ENCODE measurements at regions not wholly inside any gene's neighbourhood (a gene's known extent, or its start where the extent isn't known, plus 50 kb on each side); places are given as distances from the start of the nearest gene placed in this dataset.

DNA sequence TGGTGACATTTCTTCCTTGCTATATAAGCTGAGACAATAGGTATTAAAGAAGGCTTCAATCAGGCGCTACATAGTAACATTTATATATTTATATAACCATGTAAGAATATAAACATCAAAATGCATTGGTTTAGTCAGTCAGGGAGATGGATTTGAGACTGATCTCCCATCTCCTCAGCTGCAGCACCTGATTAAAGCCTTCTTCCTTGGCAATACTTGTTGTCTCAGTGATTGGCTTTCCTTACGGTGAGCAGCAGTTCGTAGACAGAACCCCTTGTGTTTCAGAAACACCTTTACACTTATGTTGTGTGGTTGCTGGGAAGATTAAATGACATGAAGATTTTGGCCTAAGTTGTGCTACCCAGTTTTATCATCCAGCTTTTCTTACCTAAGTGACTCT lies 323.3 kb upstream of the DUSP10 start:
- CTCF ChIA-PET, result no interaction called here
- no peak overlapping the region for H3K27ac Mint-ChIP-seq (ENCODE audit: unreplicated experiment)
- intact Hi-C loops (cut with micrococcal nuclease; ENCODE audit: unreplicated experiment), result no loop called here

DNA sequence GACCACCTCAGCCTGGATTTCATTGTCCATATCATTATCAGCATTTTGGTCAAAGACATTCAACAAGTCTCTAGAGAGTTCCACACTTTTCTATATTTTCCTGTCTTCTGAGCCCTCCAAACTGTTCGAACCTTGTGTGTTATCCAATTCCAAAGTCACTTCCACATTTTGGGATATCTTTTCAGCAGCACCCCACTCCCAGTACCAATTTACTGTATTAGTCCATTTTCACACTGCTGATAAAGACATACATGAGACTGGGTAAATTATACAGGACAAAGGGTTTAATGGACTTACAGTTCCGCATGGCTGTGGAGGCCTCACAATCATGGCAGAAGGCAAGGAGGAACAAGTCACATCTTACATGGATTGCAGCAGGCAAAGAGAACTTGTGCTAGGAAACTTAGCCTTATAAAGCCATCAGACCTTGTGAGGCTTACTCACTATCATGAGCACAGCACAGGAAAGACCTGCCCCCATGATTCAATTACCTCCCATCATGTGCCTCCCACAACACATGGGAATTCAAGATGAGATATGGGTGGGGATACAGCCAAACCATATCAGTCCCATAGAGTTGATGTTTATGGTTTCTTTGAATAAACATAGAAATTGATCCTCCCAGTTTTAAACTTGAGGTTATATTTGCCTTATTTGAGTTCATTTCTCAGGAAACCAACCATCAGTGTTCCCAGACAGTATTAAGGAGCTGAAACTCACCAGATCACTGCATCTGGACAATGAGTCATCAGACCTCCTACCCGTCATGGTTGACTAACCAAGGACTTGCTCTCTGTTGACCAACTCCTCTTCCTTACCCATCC lies 322.7 kb upstream of the DUSP10 start:
- H3K27ac Mint-ChIP-seq (ENCODE audit: unreplicated experiment), result no peak overlapping the region
- H3K9me3 Mint-ChIP-seq (ENCODE audit: unreplicated experiment), result peaks cover 14% of the 10 kb centered on the region
- BruUV-seq (replicated peaks), result no TSS peak
- Histone ChIP-seq H3K27me3 (replicated peaks; ENCODE audit: control insufficient read depth, insufficient read depth, low read length) (no peaks in the 10 kb centered on the region), H3K9me3 (no peaks in the 10 kb centered on the region), H3K36me3 (ENCODE audit: control insufficient read depth, insufficient read depth, low read length) (no peaks in the 10 kb centered on the region), H3K4me3 (ENCODE audit: low read depth, low read length) (no peak overlapping the region), H3K4me1 (0 out of 2 replicates have a peak, but pooled peaks cover 7% of the 10 kb centered on the region)
- TF ChIP-seq, protein P1, sequence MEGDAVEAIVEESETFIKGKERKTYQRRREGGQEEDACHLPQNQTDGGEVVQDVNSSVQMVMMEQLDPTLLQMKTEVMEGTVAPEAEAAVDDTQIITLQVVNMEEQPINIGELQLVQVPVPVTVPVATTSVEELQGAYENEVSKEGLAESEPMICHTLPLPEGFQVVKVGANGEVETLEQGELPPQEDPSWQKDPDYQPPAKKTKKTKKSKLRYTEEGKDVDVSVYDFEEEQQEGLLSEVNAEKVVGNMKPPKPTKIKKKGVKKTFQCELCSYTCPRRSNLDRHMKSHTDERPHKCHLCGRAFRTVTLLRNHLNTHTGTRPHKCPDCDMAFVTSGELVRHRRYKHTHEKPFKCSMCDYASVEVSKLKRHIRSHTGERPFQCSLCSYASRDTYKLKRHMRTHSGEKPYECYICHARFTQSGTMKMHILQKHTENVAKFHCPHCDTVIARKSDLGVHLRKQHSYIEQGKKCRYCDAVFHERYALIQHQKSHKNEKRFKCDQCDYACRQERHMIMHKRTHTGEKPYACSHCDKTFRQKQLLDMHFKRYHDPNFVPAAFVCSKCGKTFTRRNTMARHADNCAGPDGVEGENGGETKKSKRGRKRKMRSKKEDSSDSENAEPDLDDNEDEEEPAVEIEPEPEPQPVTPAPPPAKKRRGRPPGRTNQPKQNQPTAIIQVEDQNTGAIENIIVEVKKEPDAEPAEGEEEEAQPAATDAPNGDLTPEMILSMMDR (IDR thresholded peaks at IDR 0.05; ENCODE audit: insufficient read depth in 1 of 2, low read depth in 1 of 2, low read length in 1 of 2, severe bottlenecking in 1 of 2, unreplicated experiment in 1 of 2), result no peak
- CTCF ChIA-PET, result no interaction called here
- POLR2A ChIA-PET, result no interaction called here
- no peaks in the 10 kb centered on the region for H3K36me3 Mint-ChIP-seq (ENCODE audit: insufficient read depth, unreplicated experiment)
- intact Hi-C loops (cut with micrococcal nuclease; ENCODE audit: unreplicated experiment), result no loop called here
- no peak for DNase-seq
- H3K4me3 Mint-ChIP-seq (ENCODE audit: unreplicated experiment), result no peak overlapping the region
- no peaks in the 10 kb centered on the region for H3K27me3 Mint-ChIP-seq (ENCODE audit: insufficient read depth, unreplicated experiment)
- H3K4me1 Mint-ChIP-seq (ENCODE audit: low read depth, unreplicated experiment), result no peaks in the 10 kb centered on the region

More for the DNA sequence above, 323.3 kb upstream of the DUSP10 start:
- Histone ChIP-seq H3K4me3 (ENCODE audit: low read depth, low read length) (no peak overlapping the region), H3K27me3 (replicated peaks; ENCODE audit: control insufficient read depth, insufficient read depth, low read length) (no peaks in the 10 kb centered on the region), H3K9me3 (no peaks in the 10 kb centered on the region), H3K4me1 (0 out of 2 replicates have a peak, but pooled peaks cover 7% of the 10 kb centered on the region), H3K36me3 (ENCODE audit: control insufficient read depth, insufficient read depth, low read length) (no peaks in the 10 kb centered on the region)
- H3K4me1 Mint-ChIP-seq (ENCODE audit: low read depth, unreplicated experiment), result no peaks in the 10 kb centered on the region
- BruUV-seq (replicated peaks), result no TSS peak
- TF ChIP-seq, protein P1 (IDR thresholded peaks at IDR 0.05; ENCODE audit: insufficient read depth in 1 of 2, low read depth in 1 of 2, low read length in 1 of 2, severe bottlenecking in 1 of 2, unreplicated experiment in 1 of 2), result no peak
- H3K36me3 Mint-ChIP-seq (ENCODE audit: insufficient read depth, unreplicated experiment), result no peaks in the 10 kb centered on the region
- H3K27me3 Mint-ChIP-seq (ENCODE audit: insufficient read depth, unreplicated experiment), result no peaks in the 10 kb centered on the region
- H3K9me3 Mint-ChIP-seq (ENCODE audit: unreplicated experiment), result peaks cover 14% of the 10 kb centered on the region
- no peak overlapping the region for H3K4me3 Mint-ChIP-seq (ENCODE audit: unreplicated experiment)
- POLR2A ChIA-PET, result no interaction called here
- DNase-seq, result no peak

DNA sequence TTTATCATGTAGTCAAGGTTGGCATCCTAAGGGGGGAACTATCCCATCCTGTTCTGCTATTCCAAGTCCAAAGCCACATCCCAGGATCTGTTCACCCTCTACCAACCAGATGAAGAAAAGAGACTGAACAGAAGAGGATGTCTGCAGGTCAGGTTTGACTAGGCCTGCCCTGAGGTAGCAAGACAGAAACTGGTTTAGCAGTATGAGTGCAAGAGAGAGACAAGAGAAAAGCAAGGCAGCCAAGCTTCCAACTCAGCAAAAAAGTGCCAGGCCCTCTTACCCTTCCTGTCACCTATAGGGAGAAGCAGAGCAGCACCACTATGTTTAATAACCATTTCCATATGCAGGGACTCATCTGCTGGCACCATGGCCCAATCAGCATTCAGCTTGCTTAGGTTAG lies 320.8 kb upstream of the DUSP10 start:
- H3K4me3 Mint-ChIP-seq (ENCODE audit: unreplicated experiment), result no peak overlapping the region
- no peaks in the 10 kb centered on the region for H3K36me3 Mint-ChIP-seq (ENCODE audit: insufficient read depth, unreplicated experiment)
- POLR2A ChIA-PET, result no interaction called here
- Histone ChIP-seq H3K4me3 (ENCODE audit: low read depth, low read length) (no peak overlapping the region), H3K4me1 (0 out of 2 replicates have a peak, but pooled peaks cover 7% of the 10 kb centered on the region), H3K27me3 (replicated peaks; ENCODE audit: control insufficient read depth, insufficient read depth, low read length) (no peaks in the 10 kb centered on the region), H3K36me3 (ENCODE audit: control insufficient read depth, insufficient read depth, low read length) (no peaks in the 10 kb centered on the region), H3K9me3 (no peaks in the 10 kb centered on the region)
- H3K4me1 Mint-ChIP-seq (ENCODE audit: low read depth, unreplicated experiment), result no peaks in the 10 kb centered on the region
- CTCF ChIA-PET, result no interaction called here
- no peak overlapping the region for H3K27ac Mint-ChIP-seq (ENCODE audit: unreplicated experiment)
- BruUV-seq (replicated peaks), result no TSS peak
- peaks cover 14% of the 10 kb centered on the region for H3K9me3 Mint-ChIP-seq (ENCODE audit: unreplicated experiment)
- intact Hi-C loops (cut with micrococcal nuclease; ENCODE audit: unreplicated experiment), result no loop called here
- no peaks in the 10 kb centered on the region for H3K27me3 Mint-ChIP-seq (ENCODE audit: insufficient read depth, unreplicated experiment)
- DNase-seq, result no peak
- TF ChIP-seq, protein P1 (IDR thresholded peaks at IDR 0.05; ENCODE audit: insufficient read depth in 1 of 2, low read depth in 1 of 2, low read length in 1 of 2, severe bottlenecking in 1 of 2, unreplicated experiment in 1 of 2), result no peak

Measured in Caco-2 (cell line).